ENCODE measurements at regions not wholly inside any gene's neighbourhood (a gene's known extent, or its start where the extent isn't known, plus 50 kb on each side); places are given as distances from the start of the nearest gene placed in this dataset.

DNA sequence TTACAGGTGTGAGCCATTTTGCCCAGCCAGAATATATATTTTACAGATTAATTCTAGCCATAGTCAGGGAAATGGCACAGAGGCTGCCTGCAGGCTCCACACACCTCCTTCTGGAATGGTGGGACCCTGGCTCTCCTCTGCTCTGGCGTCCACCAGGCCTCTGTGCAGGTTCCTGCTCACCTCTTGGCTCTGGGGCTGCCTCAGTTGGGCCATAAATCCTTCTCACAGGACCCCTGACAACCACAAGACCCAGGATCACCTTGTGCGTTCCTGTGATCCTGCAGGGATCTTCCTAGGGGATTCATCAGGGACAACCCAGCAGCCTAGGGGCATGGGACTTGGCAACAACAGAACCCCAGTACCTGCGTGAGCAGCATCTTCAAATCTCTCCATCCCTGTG lies 93.0 kb upstream of the FSTL4 start:
- Histone ChIP-seq H3K14ac (ENCODE audit: low read length in 2 of 2) (no peak overlapping the region), H3K27me3 (ENCODE audit: control insufficient read depth in 1 of 2, insufficient read depth in 1 of 2, low read length in 2 of 2) (peaks cover 10 to 47% of the 10 kb centered on the region in 2 experiments), H3K4ac (ENCODE audit: low read depth in 1 of 2, low read length in 2 of 2) (no peak overlapping the region), H3K4me1 (ENCODE audit: control insufficient read depth, insufficient read depth, low read depth, low read length) (no peaks in the 10 kb centered on the region), H2AFZ (ENCODE audit: low read depth, low read length) (no peak overlapping the region), H4K8ac (ENCODE audit: low read length) (no peak overlapping the region), H3K36me3 (ENCODE audit: control insufficient read depth in 1 of 2, insufficient read depth in 2 of 2, low read depth in 1 of 2, low read length in 2 of 2) (no peaks in the 10 kb centered on the region), H3K18ac (ENCODE audit: low read depth in 1 of 2, low read length in 2 of 2) (no peak overlapping the region), H2BK5ac (ENCODE audit: low read depth, low read length, poor library complexity, severe bottlenecking) (no peak overlapping the region), H3K4me3 (ENCODE audit: insufficient read depth in 1 of 2, low read depth in 1 of 2, low read length in 2 of 2) (no peak overlapping the region), H4K91ac (ENCODE audit: low read length) (no peak overlapping the region), H3K27ac (ENCODE audit: low read length, poor library complexity, severe bottlenecking) (no peak overlapping the region), H3K23ac (ENCODE audit: low read length in 2 of 2) (no peak overlapping the region), H2BK120ac (ENCODE audit: low read depth, low read length) (no peak overlapping the region), H3K4me2 (ENCODE audit: low read length, poor library complexity, severe bottlenecking) (no peak overlapping the region), H2AK5ac (ENCODE audit: low read length, severe bottlenecking) (no peak overlapping the region), H2BK15ac (ENCODE audit: low read depth, poor library complexity, severe bottlenecking) (no peak overlapping the region), H3K9ac (ENCODE audit: low read length) (no peak overlapping the region), H3K9me3 (ENCODE audit: control insufficient read depth, low read length) (no peaks in the 10 kb centered on the region), H2BK12ac (ENCODE audit: low read length in 2 of 2) (no peak overlapping the region), H3K79me1 (replicated peaks; ENCODE audit: low read length, poor library complexity, severe bottlenecking) (no peaks in the 10 kb centered on the region)
- 77% methylated on average over 3 of the region's 3 CpGs for WGBS
- DNase-seq = no peak

GRCh38 chr5:133704411-133704810 lies 92.1 kb upstream of the FSTL4 start:
- Histone ChIP-seq H2AFZ (ENCODE audit: low read depth, low read length) (no peak overlapping the region), H3K27me3 (ENCODE audit: control insufficient read depth in 1 of 2, insufficient read depth in 1 of 2, low read length in 2 of 2) (peaks cover 10 to 44% of the 10 kb centered on the region in 2 experiments)

GRCh38 chr5:133703935-133704334 lies 91.6 kb upstream of the FSTL4 start:
- WGBS = 100% methylated on average over 1 of the region's 1 CpG
- no peak overlapping the region for H3K4me2 ChIP-seq (ENCODE audit: low read length, poor library complexity, severe bottlenecking)
- H3K18ac ChIP-seq (ENCODE audit: low read depth in 1 of 2, low read length in 2 of 2) = no peak overlapping the region
- no peaks in the 10 kb centered on the region for H3K79me1 ChIP-seq (replicated peaks; ENCODE audit: low read length, poor library complexity, severe bottlenecking)
- no peaks in the 10 kb centered on the region for H3K9me3 ChIP-seq (ENCODE audit: control insufficient read depth, low read length)
- H2BK12ac ChIP-seq (ENCODE audit: low read length in 2 of 2) = no peak overlapping the region
- H2AK5ac ChIP-seq (ENCODE audit: low read length, severe bottlenecking) = no peak overlapping the region
- H2BK5ac ChIP-seq (ENCODE audit: low read depth, low read length, poor library complexity, severe bottlenecking) = no peak overlapping the region
- H4K91ac ChIP-seq (ENCODE audit: low read length) = no peak overlapping the region
- H3K27ac ChIP-seq (ENCODE audit: low read length, poor library complexity, severe bottlenecking) = no peak overlapping the region
- H3K9ac ChIP-seq (ENCODE audit: low read length) = no peak overlapping the region
- H3K27me3 ChIP-seq (ENCODE audit: control insufficient read depth in 1 of 2, insufficient read depth in 1 of 2, low read length in 2 of 2) = peaks cover 10 to 48% of the 10 kb centered on the region in 2 experiments
- H2AFZ ChIP-seq (ENCODE audit: low read depth, low read length) = no peak overlapping the region
- no peak overlapping the region for H4K8ac ChIP-seq (ENCODE audit: low read length)
- no peak overlapping the region for H3K23ac ChIP-seq (ENCODE audit: low read length in 2 of 2)
- no peaks in the 10 kb centered on the region for H3K4me1 ChIP-seq (ENCODE audit: control insufficient read depth, insufficient read depth, low read depth, low read length)
- no peak overlapping the region for H3K4ac ChIP-seq (ENCODE audit: low read depth in 1 of 2, low read length in 2 of 2)
- no peak overlapping the region for H2BK120ac ChIP-seq (ENCODE audit: low read depth, low read length)
- H3K14ac ChIP-seq (ENCODE audit: low read length in 2 of 2) = no peak overlapping the region
- no peak for DNase-seq
- no peak overlapping the region for H3K4me3 ChIP-seq (ENCODE audit: insufficient read depth in 1 of 2, low read depth in 1 of 2, low read length in 2 of 2)
- H3K36me3 ChIP-seq (ENCODE audit: control insufficient read depth in 1 of 2, insufficient read depth in 2 of 2, low read depth in 1 of 2, low read length in 2 of 2) = no peaks in the 10 kb centered on the region
- no peak overlapping the region for H2BK15ac ChIP-seq (ENCODE audit: low read depth, poor library complexity, severe bottlenecking)

More at GRCh38 chr5:133704411-133704810, 92.1 kb upstream of the FSTL4 start:
- 64% methylated on average over 2 of the region's 2 CpGs for WGBS
- no peak overlapping the region for H3K27ac ChIP-seq (ENCODE audit: low read length, poor library complexity, severe bottlenecking)
- no peak overlapping the region for H2BK15ac ChIP-seq (ENCODE audit: low read depth, poor library complexity, severe bottlenecking)
- H2BK120ac ChIP-seq (ENCODE audit: low read depth, low read length) = no peak overlapping the region
- no peak overlapping the region for H3K18ac ChIP-seq (ENCODE audit: low read depth in 1 of 2, low read length in 2 of 2)
- no peaks in the 10 kb centered on the region for H3K36me3 ChIP-seq (ENCODE audit: control insufficient read depth in 1 of 2, insufficient read depth in 2 of 2, low read depth in 1 of 2, low read length in 2 of 2)
- no peak overlapping the region for H4K8ac ChIP-seq (ENCODE audit: low read length)
- no peaks in the 10 kb centered on the region for H3K79me1 ChIP-seq (replicated peaks; ENCODE audit: low read length, poor library complexity, severe bottlenecking)
- H3K14ac ChIP-seq (ENCODE audit: low read length in 2 of 2) = no peak overlapping the region
- no peak for DNase-seq
- no peak overlapping the region for H4K91ac ChIP-seq (ENCODE audit: low read length)
- H3K9me3 ChIP-seq (ENCODE audit: control insufficient read depth, low read length) = no peaks in the 10 kb centered on the region
- H2AK5ac ChIP-seq (ENCODE audit: low read length, severe bottlenecking) = no peak overlapping the region
- no peak overlapping the region for H3K4me2 ChIP-seq (ENCODE audit: low read length, poor library complexity, severe bottlenecking)
- H3K4me1 ChIP-seq (ENCODE audit: control insufficient read depth, insufficient read depth, low read depth, low read length) = no peaks in the 10 kb centered on the region
- H2BK12ac ChIP-seq (ENCODE audit: low read length in 2 of 2) = no peak overlapping the region
- H3K4me3 ChIP-seq (ENCODE audit: insufficient read depth in 1 of 2, low read depth in 1 of 2, low read length in 2 of 2) = no peak overlapping the region
- no peak overlapping the region for H2BK5ac ChIP-seq (ENCODE audit: low read depth, low read length, poor library complexity, severe bottlenecking)
- H3K4ac ChIP-seq (ENCODE audit: low read depth in 1 of 2, low read length in 2 of 2) = no peak overlapping the region
- no peak overlapping the region for H3K23ac ChIP-seq (ENCODE audit: low read length in 2 of 2)
- no peak overlapping the region for H3K9ac ChIP-seq (ENCODE audit: low read length)

GRCh38 chr5:133702791-133703770 lies 90.7 kb upstream of the FSTL4 start:
- DNase-seq = no peak
- 71% methylated on average over 15 of the region's 15 CpGs for WGBS

More at GRCh38 chr5:133702791-133703770, 90.7 kb upstream of the FSTL4 start:
- no peak overlapping the region for H3K4ac ChIP-seq (ENCODE audit: low read depth in 1 of 2, low read length in 2 of 2)
- H3K18ac ChIP-seq (ENCODE audit: low read depth in 1 of 2, low read length in 2 of 2) = no peak overlapping the region
- no peak overlapping the region for H4K91ac ChIP-seq (ENCODE audit: low read length)
- no peak overlapping the region for H3K14ac ChIP-seq (ENCODE audit: low read length in 2 of 2)
- H3K36me3 ChIP-seq (ENCODE audit: control insufficient read depth in 1 of 2, insufficient read depth in 2 of 2, low read depth in 1 of 2, low read length in 2 of 2) = no peaks in the 10 kb centered on the region
- H2AK5ac ChIP-seq (ENCODE audit: low read length, severe bottlenecking) = no peak overlapping the region
- no peak overlapping the region for H2AFZ ChIP-seq (ENCODE audit: low read depth, low read length)
- H3K4me3 ChIP-seq (ENCODE audit: insufficient read depth in 1 of 2, low read depth in 1 of 2, low read length in 2 of 2) = no peak overlapping the region
- H2BK12ac ChIP-seq (ENCODE audit: low read length in 2 of 2) = no peak overlapping the region
- no peaks in the 10 kb centered on the region for H3K4me1 ChIP-seq (ENCODE audit: control insufficient read depth, insufficient read depth, low read depth, low read length)
- H4K8ac ChIP-seq (ENCODE audit: low read length) = no peak overlapping the region
- no peak overlapping the region for H3K9ac ChIP-seq (ENCODE audit: low read length)
- no peak overlapping the region for H3K27ac ChIP-seq (ENCODE audit: low read length, poor library complexity, severe bottlenecking)
- H2BK15ac ChIP-seq (ENCODE audit: low read depth, poor library complexity, severe bottlenecking) = no peak overlapping the region
- H2BK5ac ChIP-seq (ENCODE audit: low read depth, low read length, poor library complexity, severe bottlenecking) = no peak overlapping the region
- no peaks in the 10 kb centered on the region for H3K79me1 ChIP-seq (replicated peaks; ENCODE audit: low read length, poor library complexity, severe bottlenecking)
- no peak overlapping the region for H3K23ac ChIP-seq (ENCODE audit: low read length in 2 of 2)
- no peaks in the 10 kb centered on the region for H3K9me3 ChIP-seq (ENCODE audit: control insufficient read depth, low read length)
- no peak overlapping the region for H3K4me2 ChIP-seq (ENCODE audit: low read length, poor library complexity, severe bottlenecking)
- peaks cover 4 to 49% of the 10 kb centered on the region in 2 experiments for H3K27me3 ChIP-seq (ENCODE audit: control insufficient read depth in 1 of 2, insufficient read depth in 1 of 2, low read length in 2 of 2)
- no peak overlapping the region for H2BK120ac ChIP-seq (ENCODE audit: low read depth, low read length)
